ENCODE measurements at regions not wholly inside any gene's neighbourhood (a gene's known extent, or its start where the extent isn't known, plus 50 kb on each side); places are given as distances from the start of the nearest gene placed in this dataset.

- TF ChIP-seq, protein P1, sequence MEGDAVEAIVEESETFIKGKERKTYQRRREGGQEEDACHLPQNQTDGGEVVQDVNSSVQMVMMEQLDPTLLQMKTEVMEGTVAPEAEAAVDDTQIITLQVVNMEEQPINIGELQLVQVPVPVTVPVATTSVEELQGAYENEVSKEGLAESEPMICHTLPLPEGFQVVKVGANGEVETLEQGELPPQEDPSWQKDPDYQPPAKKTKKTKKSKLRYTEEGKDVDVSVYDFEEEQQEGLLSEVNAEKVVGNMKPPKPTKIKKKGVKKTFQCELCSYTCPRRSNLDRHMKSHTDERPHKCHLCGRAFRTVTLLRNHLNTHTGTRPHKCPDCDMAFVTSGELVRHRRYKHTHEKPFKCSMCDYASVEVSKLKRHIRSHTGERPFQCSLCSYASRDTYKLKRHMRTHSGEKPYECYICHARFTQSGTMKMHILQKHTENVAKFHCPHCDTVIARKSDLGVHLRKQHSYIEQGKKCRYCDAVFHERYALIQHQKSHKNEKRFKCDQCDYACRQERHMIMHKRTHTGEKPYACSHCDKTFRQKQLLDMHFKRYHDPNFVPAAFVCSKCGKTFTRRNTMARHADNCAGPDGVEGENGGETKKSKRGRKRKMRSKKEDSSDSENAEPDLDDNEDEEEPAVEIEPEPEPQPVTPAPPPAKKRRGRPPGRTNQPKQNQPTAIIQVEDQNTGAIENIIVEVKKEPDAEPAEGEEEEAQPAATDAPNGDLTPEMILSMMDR (conservative IDR thresholded peaks at IDR 0.05; ENCODE audit: low read length): no peak
- no peak for TF ChIP-seq EZH2phosphoT487 (IDR thresholded peaks at IDR 0.05; ENCODE audit: borderline replicate concordance, low read depth, low read length)
Observed at GRCh38 chr5:81830596-81830995, 79.7 kb upstream of the SSBP2 start.
